Activated T-helper 2 cell treated with anti-CD3 and anti-CD28 coated beads, Interferon-gamma antibody, Interleukin-2, Interleukin-4, amounts not matched to agents 10 μg/mL and 5 μg/mL and 100 μg/mL, durations not matched to agents 14 hours and 24 hours and 36 hours (primary cell): ENCODE measurements at regions not wholly inside any gene's neighbourhood (a gene's known extent, or its start where the extent isn't known, plus 50 kb on each side); places are given as distances from the start of the nearest gene placed in this dataset.
"Not testable (repeated sequence)": the region's sequence is repeated elsewhere in the genome, so short reads cannot be mapped to it uniquely, and the experiment has no call there.

Source experiments
- DNase-seq: peaks from one replicate; pipeline ENCODE4 v3.0.0; 2021; ENCODE audit warnings: low spot score
- H3K27ac Mint-ChIP-seq: one replicate; pipeline ENCODE4 v1.8.0; 2021; ENCODE audit warnings: mixed read lengths
- H3K27me3 Mint-ChIP-seq: one replicate; pipeline ENCODE4 v1.8.0; 2021; ENCODE audit warnings: low read depth, mixed read lengths
- H3K36me3 Mint-ChIP-seq: one replicate; pipeline ENCODE4 v1.8.0; 2021; ENCODE audit warnings: low read depth, mixed read lengths
- H3K4me1 Mint-ChIP-seq: one replicate; pipeline ENCODE4 v1.8.0; 2021; ENCODE audit warnings: low read depth, mixed read lengths
- H3K4me3 Mint-ChIP-seq: one replicate; pipeline ENCODE4 v1.8.0; 2021; ENCODE audit warnings: low read depth, mild to moderate bottlenecking, moderate library complexity, mixed read lengths
- H3K9me3 Mint-ChIP-seq: one replicate; pipeline ENCODE4 v1.8.0; 2021; ENCODE audit warnings: mixed read lengths
- intact Hi-C: fragments of 100-400 bp; cut with micrococcal nuclease; formaldehyde crosslinking; loops from one replicate; pipeline ENCODE4 v1.15.1; 2023

DNA sequence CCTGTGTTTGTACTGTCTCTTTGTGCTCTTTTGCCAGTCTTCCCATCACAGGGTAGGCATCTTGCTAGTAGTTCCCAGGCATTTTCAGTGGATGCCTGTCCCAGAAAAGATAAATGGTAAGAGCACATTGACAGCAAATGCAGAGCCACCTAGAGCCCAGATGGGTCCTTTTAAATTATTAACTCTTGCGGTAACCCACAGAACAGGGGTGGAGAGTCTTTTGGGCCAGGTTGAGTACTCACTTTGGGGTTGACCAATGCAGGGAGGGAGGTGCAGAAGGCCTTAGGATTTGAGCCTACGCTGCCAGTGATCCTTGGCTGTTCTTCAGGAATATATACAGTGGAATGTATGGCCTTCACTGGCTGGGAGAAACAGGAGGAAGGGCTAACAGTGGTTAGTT, 173.8 kb downstream of the MSN start:
- Mint-ChIP-seq H3K9me3 (no peaks in the 10 kb centered on the region), H3K27ac (no peak overlapping the region), H3K4me1 (peaks cover 3% of the 10 kb centered on the region), H3K36me3 (no peaks in the 10 kb centered on the region), H3K4me3 (no peak overlapping the region), H3K27me3 (no peaks in the 10 kb centered on the region)
- DNase-seq = no peak
- intact Hi-C loops = no loop called here

DNA sequence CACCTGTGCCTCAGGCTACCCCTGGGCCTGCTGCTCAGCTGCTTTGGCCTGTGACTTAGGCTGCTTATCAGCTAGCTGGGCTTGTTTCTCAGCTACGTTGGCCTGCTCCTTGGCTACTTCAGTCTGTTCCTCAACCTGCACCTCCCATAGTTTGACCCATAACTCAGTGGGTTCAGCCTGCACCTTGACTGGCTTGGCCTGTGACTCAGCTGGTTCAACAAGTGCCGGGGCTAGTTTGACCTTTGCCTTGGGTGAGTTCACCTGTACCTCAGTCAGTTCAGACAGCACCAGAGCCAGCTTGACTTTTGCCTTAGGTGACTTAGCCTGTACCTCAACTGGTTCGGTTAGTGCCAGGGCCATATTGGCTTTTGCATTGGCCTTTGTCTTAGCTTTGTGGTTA, 171.2 kb downstream of the MSN start:
- peaks cover 3% of the 10 kb centered on the region for H3K4me1 Mint-ChIP-seq
- H3K27ac Mint-ChIP-seq = no peak overlapping the region
- H3K4me3 Mint-ChIP-seq = no peak overlapping the region
- no peak for DNase-seq
- H3K27me3 Mint-ChIP-seq = no peaks in the 10 kb centered on the region
- no peaks in the 10 kb centered on the region for H3K9me3 Mint-ChIP-seq
- H3K36me3 Mint-ChIP-seq = no peaks in the 10 kb centered on the region
- intact Hi-C loops = no loop called here

DNA sequence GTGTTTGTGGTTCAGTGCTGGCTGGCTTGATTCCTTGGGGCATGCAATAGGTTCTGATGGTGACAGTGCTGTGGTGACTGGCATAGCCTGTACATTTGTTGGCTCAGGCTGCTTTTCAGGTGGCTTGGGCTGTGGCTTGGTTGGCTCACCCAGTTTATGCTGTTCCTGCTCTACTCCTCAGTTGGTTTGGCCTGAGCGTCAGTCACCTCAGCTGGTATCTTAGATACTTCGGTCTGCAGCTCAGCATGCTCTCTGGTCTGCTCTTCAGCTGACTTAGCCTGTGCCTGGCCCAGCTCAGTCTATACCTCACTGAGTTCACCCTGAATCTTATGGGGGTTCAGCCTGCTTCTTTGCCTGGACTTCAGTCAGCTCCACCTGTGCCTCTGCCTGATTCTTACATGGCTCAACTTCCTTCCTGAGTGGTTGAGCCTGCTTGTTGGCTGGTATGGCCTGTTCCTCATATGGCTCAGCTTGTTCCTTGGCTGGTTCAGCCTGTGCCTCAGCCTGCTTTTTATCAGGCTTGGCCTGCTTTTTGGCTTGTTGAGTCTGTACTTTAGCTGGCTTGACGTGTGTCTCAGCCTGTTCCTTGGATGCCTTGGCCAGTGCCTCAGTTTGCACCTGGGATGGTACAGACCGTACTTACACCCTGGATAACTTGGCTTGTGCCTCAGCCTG, 170.6 kb downstream of the MSN start:
- peaks cover 3% of the 10 kb centered on the region for H3K4me1 Mint-ChIP-seq
- no peak overlapping the region for H3K4me3 Mint-ChIP-seq
- no peaks in the 10 kb centered on the region for H3K36me3 Mint-ChIP-seq
- intact Hi-C loops = no loop called here
- DNase-seq = no peak
- H3K9me3 Mint-ChIP-seq = no peaks in the 10 kb centered on the region
- no peak overlapping the region for H3K27ac Mint-ChIP-seq
- no peaks in the 10 kb centered on the region for H3K27me3 Mint-ChIP-seq

DNA sequence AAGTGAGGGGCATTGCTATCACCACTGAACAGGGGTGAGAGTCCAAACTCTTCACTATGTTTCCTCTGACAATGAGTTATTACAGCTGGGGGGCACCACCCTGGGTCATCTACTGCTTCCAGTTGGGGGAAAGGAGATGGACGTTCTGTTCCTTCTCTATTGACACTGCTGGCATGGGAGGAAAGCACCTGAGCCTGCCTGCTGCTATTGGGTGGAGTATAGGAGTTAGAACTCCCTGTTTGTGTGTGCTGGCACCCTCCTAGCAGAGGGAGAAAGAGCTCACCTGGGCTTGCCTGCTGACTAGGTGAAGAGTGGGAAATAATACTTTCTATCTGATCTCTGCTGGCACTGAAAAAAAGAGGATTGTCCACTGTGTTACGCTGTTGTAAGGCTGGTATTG, 163.8 kb downstream of the MSN start:
- Mint-ChIP-seq H3K9me3 (no peaks in the 10 kb centered on the region), H3K4me1 (no peaks in the 10 kb centered on the region), H3K27me3 (peaks cover 3% of the 10 kb centered on the region), H3K27ac (no peak overlapping the region), H3K4me3 (no peak overlapping the region), H3K36me3 (no peaks in the 10 kb centered on the region)
- DNase-seq = no peak
- intact Hi-C loops = no loop called here

DNA sequence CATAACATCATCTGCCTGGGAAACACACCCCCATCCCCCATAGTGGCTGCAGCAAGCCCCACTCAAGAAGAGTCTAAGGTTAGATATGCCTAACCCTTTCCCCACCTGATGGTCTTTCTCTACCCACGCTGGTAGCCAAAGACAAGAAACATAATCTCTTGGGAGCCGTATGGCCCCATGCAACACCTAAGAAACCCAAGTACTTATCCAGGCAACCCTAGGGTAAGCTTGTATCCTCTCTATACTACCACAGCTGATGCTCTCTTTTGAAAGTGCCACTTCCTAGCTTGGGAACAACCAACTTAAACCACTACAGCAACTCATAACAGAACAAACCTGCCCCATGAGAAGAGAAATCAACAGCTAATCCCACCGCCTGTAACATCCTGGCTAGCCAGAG, 161.1 kb downstream of the MSN start:
- H3K27me3 Mint-ChIP-seq = peaks cover 3% of the 10 kb centered on the region
- no peak for DNase-seq
- no peaks in the 10 kb centered on the region for H3K9me3 Mint-ChIP-seq
- H3K4me3 Mint-ChIP-seq = no peak overlapping the region
- H3K27ac Mint-ChIP-seq = no peak overlapping the region
- intact Hi-C loops = no loop called here
- H3K4me1 Mint-ChIP-seq = no peaks in the 10 kb centered on the region
- no peaks in the 10 kb centered on the region for H3K36me3 Mint-ChIP-seq

DNA sequence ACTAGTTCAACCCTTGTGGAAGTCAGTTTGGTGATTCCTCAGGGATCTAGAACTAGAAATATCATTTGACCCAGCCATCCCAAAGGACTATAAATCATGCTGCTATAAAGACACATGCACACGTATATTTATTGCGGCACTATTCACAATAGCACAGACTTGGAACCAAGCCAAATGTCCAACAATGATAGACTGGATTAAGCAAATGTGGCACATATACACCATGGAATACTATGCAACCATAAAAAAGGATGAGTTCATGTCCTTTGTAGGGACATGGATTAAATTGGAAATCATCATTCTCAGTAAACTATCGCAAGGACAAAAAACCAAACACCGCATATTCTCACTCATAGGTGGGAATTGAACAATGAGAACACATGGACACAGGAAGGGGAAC, 157.8 kb downstream of the MSN start:
- DNase-seq, H3K4me1 Mint-ChIP-seq, H3K9me3 Mint-ChIP-seq, H3K27me3 Mint-ChIP-seq, H3K27ac Mint-ChIP-seq, H3K36me3 Mint-ChIP-seq, H3K4me3 Mint-ChIP-seq, intact Hi-C loops: not testable (repeated sequence)

DNA sequence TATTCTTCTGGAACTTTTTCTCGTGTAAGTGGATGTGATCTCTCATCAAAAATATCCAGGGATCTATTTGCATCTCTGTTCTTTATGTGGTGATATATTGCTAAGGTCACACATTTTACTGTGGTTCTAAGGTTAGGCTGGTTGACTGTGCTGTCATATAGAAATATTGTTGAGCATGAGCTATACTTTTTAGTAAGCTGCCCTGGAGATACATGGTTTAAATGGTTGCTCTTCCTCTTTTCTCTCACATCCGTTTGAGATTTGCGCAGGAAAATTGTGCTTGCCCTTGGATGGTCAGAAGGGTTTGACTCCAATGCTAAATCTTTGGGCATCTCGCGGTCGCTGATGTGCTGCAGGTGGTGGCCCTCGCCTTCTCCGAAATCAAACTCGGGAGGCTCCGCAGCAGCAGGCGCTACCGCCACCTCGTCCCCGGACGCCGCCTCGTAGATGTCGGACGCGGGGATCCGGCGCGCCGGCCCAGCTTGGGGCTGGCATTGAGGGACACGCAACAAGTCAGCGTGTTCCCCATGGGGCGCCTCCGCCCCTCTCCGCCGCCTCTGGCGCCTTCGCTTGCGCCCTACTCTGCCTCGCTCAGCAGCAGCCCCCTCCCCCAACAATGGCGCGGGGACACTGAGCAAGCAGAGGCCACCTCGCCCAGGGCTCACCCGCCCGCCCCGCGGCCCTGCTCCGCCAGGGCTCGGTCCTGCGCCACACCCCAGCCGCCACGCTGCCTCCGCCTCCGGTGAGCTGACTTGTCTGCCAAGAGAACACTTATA, 154.5 kb downstream of the MSN start:
- H3K9me3 Mint-ChIP-seq = no peaks in the 10 kb centered on the region
- intact Hi-C loops = no loop called here
- peaks cover 8% of the 10 kb centered on the region for H3K4me1 Mint-ChIP-seq
- no peak overlapping the region for H3K27ac Mint-ChIP-seq
- peak overlapping the region; percentile 60 for H3K4me3 Mint-ChIP-seq
- H3K27me3 Mint-ChIP-seq = peaks cover 14% of the 10 kb centered on the region
- no peaks in the 10 kb centered on the region for H3K36me3 Mint-ChIP-seq
- peak; percentile 9 for DNase-seq

DNA sequence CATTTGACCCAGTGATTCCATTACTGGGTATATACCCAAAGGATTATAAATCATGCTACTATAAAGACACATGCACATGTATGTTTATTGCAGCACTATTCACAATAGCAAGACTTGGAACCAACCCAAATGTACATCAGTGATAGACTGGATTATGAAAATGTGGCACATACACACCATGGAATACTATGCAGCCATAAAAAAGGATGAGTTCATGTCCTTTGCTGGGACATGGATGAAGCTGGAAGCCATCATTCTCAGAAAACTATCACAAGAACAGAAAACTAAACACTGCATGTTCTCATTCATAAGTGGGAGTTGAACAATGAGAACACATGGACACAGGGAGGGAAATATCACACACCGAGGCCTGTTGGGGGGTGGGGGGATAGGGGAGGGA, 152.5 kb downstream of the MSN start:
- intact Hi-C loops, DNase-seq, H3K4me3 Mint-ChIP-seq, H3K27ac Mint-ChIP-seq, H3K36me3 Mint-ChIP-seq, H3K9me3 Mint-ChIP-seq, H3K4me1 Mint-ChIP-seq: not testable (repeated sequence)
- peaks cover 14% of the 10 kb centered on the region for H3K27me3 Mint-ChIP-seq

DNA sequence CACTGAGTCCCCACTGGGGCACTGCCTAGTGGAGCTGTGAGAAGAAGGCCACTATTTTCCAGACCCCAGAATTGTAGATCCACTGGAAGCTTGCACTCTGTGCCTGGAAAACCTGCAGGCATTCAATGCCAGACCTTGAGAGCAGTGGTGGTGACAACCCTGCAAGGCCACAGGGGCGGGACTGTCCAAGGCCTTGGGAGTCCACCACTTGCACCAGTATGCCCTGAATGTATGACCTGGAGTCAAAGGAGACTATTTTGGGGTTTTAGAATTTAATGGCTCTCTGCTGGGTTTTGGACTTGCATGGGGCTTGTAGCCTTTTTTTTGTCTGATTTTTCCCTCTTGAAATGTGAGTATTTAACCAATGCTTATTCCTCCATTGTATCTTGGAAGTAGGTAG, 145.8 kb downstream of the MSN start:
- H3K36me3 Mint-ChIP-seq = no peaks in the 10 kb centered on the region
- H3K27ac Mint-ChIP-seq = no peak overlapping the region
- H3K27me3 Mint-ChIP-seq = peaks cover 4% of the 10 kb centered on the region
- intact Hi-C loops = no loop called here
- H3K9me3 Mint-ChIP-seq = peaks cover 12% of the 10 kb centered on the region
- no peaks in the 10 kb centered on the region for H3K4me1 Mint-ChIP-seq
- no peak for DNase-seq
- H3K4me3 Mint-ChIP-seq = no peak overlapping the region

DNA sequence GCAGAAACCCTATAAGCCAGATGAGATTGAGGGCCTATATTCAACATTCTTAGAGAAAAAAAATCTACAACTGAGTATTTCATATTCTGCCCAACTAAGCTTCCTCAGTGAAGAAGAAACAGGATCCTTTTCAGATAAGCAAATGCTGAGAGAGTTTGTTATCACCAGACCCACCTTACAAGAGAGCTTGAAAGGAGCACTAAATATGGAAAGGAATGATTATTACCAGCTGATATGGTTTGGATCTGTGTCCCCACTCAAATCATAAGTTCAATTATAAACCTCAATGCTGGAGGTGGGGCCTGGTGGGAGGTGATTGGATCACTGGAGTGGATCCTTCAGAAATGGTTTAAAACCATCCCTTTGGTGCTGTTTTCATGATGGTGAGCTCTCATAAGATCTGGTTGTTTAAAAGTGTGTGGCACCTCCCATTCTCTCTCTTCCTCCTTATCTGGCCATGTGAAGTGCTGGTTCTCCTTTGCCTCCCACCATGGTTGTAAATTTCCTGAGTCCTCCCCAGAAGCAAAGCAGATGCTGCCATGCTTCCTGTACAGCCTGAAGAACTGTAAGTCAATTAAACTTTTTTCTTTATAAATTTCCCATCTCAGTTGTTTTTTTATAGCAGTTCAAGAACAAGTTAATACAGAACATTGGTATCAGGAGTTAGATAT, 144.2 kb downstream of the MSN start:
- no peak overlapping the region for H3K27ac Mint-ChIP-seq
- intact Hi-C loops = no loop called here
- H3K9me3 Mint-ChIP-seq = peaks cover 12% of the 10 kb centered on the region
- H3K36me3 Mint-ChIP-seq = no peaks in the 10 kb centered on the region
- no peak overlapping the region for H3K4me3 Mint-ChIP-seq
- DNase-seq = no peak
- H3K4me1 Mint-ChIP-seq = no peaks in the 10 kb centered on the region
- no peaks in the 10 kb centered on the region for H3K27me3 Mint-ChIP-seq
